Loucy (cell line): ENCODE measurements at regions not wholly inside any gene's neighbourhood (a gene's known extent, or its start where the extent isn't known, plus 50 kb on each side); places are given as distances from the start of the nearest gene placed in this dataset.

Source experiments
- CTCF ChIP-seq: fragments of 200-600 bp; sonication (generic); conservative IDR thresholded peaks from 2 replicates; pipeline ENCODE4 v1.5.1; 2014; ENCODE audit warnings: mild to moderate bottlenecking, antibody characterized with exemption, low read length
- EZH2phosphoT487 ChIP-seq: fragments of 200-600 bp; IDR thresholded peaks from 2 replicates; pipeline ENCODE4 v1.6.1; 2018; ENCODE audit warnings: antibody characterized with exemption, mild to moderate bottlenecking, moderate library complexity, borderline replicate concordance

- TF ChIP-seq CTCF (no peak), EZH2phosphoT487 (no peak)
These were observed 106.4 kb downstream of the C9orf50 start for GRCh38 chr9:129514497-129514867.
